ENCODE measurements at regions not wholly inside any gene's neighbourhood (a gene's known extent, or its start where the extent isn't known, plus 50 kb on each side); places are given as distances from the start of the nearest gene placed in this dataset.

- H2AFZ ChIP-seq (ENCODE audit: low read depth, low read length) = no peak overlapping the region
- peaks cover 26% of the 10 kb centered on the region for H3K4me1 ChIP-seq (ENCODE audit: insufficient read depth, low read length)
- H3K9me3 ChIP-seq (ENCODE audit: low read length) = no peaks in the 10 kb centered on the region
- no peak overlapping the region for H3K4me3 ChIP-seq (ENCODE audit: low read length)
- no peaks in the 10 kb centered on the region for H3K36me3 ChIP-seq (ENCODE audit: insufficient read depth, low read length)
- H3K27me3 ChIP-seq (ENCODE audit: insufficient read depth, low read length) = no peaks in the 10 kb centered on the region
These were observed 225.6 kb upstream of the IGFBP3 start for GRCh38 chr7:46146454-46147255.

GRCh38 chr7:46145412-46145811, 224.3 kb upstream of the IGFBP3 start:
- peaks cover 26% of the 10 kb centered on the region for H3K4me1 ChIP-seq (ENCODE audit: insufficient read depth, low read length)
- H3K9me3 ChIP-seq (ENCODE audit: low read length) = no peaks in the 10 kb centered on the region

GRCh38 chr7:46143949-46144917, 223.2 kb upstream of the IGFBP3 start:
- H3K27me3 ChIP-seq (ENCODE audit: insufficient read depth, low read length) = no peaks in the 10 kb centered on the region
- no peaks in the 10 kb centered on the region for H3K36me3 ChIP-seq (ENCODE audit: insufficient read depth, low read length)
- H2AFZ ChIP-seq (ENCODE audit: low read depth, low read length) = no peak overlapping the region
- H3K9me3 ChIP-seq (ENCODE audit: low read length) = no peaks in the 10 kb centered on the region
- peaks cover 26% of the 10 kb centered on the region for H3K4me1 ChIP-seq (ENCODE audit: insufficient read depth, low read length)
- no peak overlapping the region for H3K4me3 ChIP-seq (ENCODE audit: low read length)

More at GRCh38 chr7:46145412-46145811, 224.3 kb upstream of the IGFBP3 start:
- no peaks in the 10 kb centered on the region for H3K27me3 ChIP-seq (ENCODE audit: insufficient read depth, low read length)
- H3K36me3 ChIP-seq (ENCODE audit: insufficient read depth, low read length) = no peaks in the 10 kb centered on the region
- H3K4me3 ChIP-seq (ENCODE audit: low read length) = no peak overlapping the region
- no peak overlapping the region for H2AFZ ChIP-seq (ENCODE audit: low read depth, low read length)

GRCh38 chr7:46143421-46143820, 222.3 kb upstream of the IGFBP3 start:
- Histone ChIP-seq H3K4me1 (ENCODE audit: insufficient read depth, low read length) (peaks cover 26% of the 10 kb centered on the region), H3K27me3 (ENCODE audit: insufficient read depth, low read length) (no peaks in the 10 kb centered on the region), H3K4me3 (ENCODE audit: low read length) (no peak overlapping the region), H2AFZ (ENCODE audit: low read depth, low read length) (no peak overlapping the region), H3K9me3 (ENCODE audit: low read length) (no peaks in the 10 kb centered on the region), H3K36me3 (ENCODE audit: insufficient read depth, low read length) (no peaks in the 10 kb centered on the region)

GRCh38 chr7:46139079-46139478, 218.0 kb upstream of the IGFBP3 start:
- Histone ChIP-seq H3K4me1 (ENCODE audit: insufficient read depth, low read length) (peaks cover 4% of the 10 kb centered on the region), H3K36me3 (ENCODE audit: insufficient read depth, low read length) (no peaks in the 10 kb centered on the region), H3K9me3 (ENCODE audit: low read length) (no peaks in the 10 kb centered on the region), H2AFZ (ENCODE audit: low read depth, low read length) (no peak overlapping the region), H3K4me3 (ENCODE audit: low read length) (no peak overlapping the region), H3K27me3 (ENCODE audit: insufficient read depth, low read length) (no peaks in the 10 kb centered on the region)

- no peak overlapping the region for H3K4me3 ChIP-seq (ENCODE audit: low read length)
- H2AFZ ChIP-seq (ENCODE audit: low read depth, low read length) = no peak overlapping the region
- H3K4me1 ChIP-seq (ENCODE audit: insufficient read depth, low read length) = no peaks in the 10 kb centered on the region
- no peaks in the 10 kb centered on the region for H3K9me3 ChIP-seq (ENCODE audit: low read length)
- H3K36me3 ChIP-seq (ENCODE audit: insufficient read depth, low read length) = no peaks in the 10 kb centered on the region
- H3K27me3 ChIP-seq (ENCODE audit: insufficient read depth, low read length) = no peaks in the 10 kb centered on the region
These were observed 216.7 kb upstream of the IGFBP3 start for GRCh38 chr7:46137725-46138124.

- Histone ChIP-seq H3K27me3 (ENCODE audit: insufficient read depth, low read length) (no peaks in the 10 kb centered on the region), H3K36me3 (ENCODE audit: insufficient read depth, low read length) (no peaks in the 10 kb centered on the region), H2AFZ (ENCODE audit: low read depth, low read length) (no peak overlapping the region), H3K4me1 (ENCODE audit: insufficient read depth, low read length) (no peaks in the 10 kb centered on the region), H3K4me3 (ENCODE audit: low read length) (no peak overlapping the region), H3K9me3 (ENCODE audit: low read length) (no peaks in the 10 kb centered on the region)
These were observed 214.5 kb upstream of the IGFBP3 start for GRCh38 chr7:46135557-46135956.

GRCh38 chr7:46134795-46135194, 213.7 kb upstream of the IGFBP3 start:
- no peaks in the 10 kb centered on the region for H3K36me3 ChIP-seq (ENCODE audit: insufficient read depth, low read length)
- H3K9me3 ChIP-seq (ENCODE audit: low read length) = no peaks in the 10 kb centered on the region
- no peaks in the 10 kb centered on the region for H3K27me3 ChIP-seq (ENCODE audit: insufficient read depth, low read length)
- H3K4me3 ChIP-seq (ENCODE audit: low read length) = no peak overlapping the region
- H2AFZ ChIP-seq (ENCODE audit: low read depth, low read length) = no peak overlapping the region
- no peaks in the 10 kb centered on the region for H3K4me1 ChIP-seq (ENCODE audit: insufficient read depth, low read length)

GRCh38 chr7:46134385-46134784, 213.3 kb upstream of the IGFBP3 start:
- no peak overlapping the region for H2AFZ ChIP-seq (ENCODE audit: low read depth, low read length)
- H3K4me3 ChIP-seq (ENCODE audit: low read length) = no peak overlapping the region
- H3K9me3 ChIP-seq (ENCODE audit: low read length) = no peaks in the 10 kb centered on the region
- H3K27me3 ChIP-seq (ENCODE audit: insufficient read depth, low read length) = no peaks in the 10 kb centered on the region
- no peaks in the 10 kb centered on the region for H3K36me3 ChIP-seq (ENCODE audit: insufficient read depth, low read length)
- H3K4me1 ChIP-seq (ENCODE audit: insufficient read depth, low read length) = no peaks in the 10 kb centered on the region

GRCh38 chr7:46133751-46134150, 212.7 kb upstream of the IGFBP3 start:
- no peaks in the 10 kb centered on the region for H3K4me1 ChIP-seq (ENCODE audit: insufficient read depth, low read length)
- no peak overlapping the region for H2AFZ ChIP-seq (ENCODE audit: low read depth, low read length)
- H3K9me3 ChIP-seq (ENCODE audit: low read length) = no peaks in the 10 kb centered on the region
- H3K27me3 ChIP-seq (ENCODE audit: insufficient read depth, low read length) = no peaks in the 10 kb centered on the region
- no peaks in the 10 kb centered on the region for H3K36me3 ChIP-seq (ENCODE audit: insufficient read depth, low read length)
- H3K4me3 ChIP-seq (ENCODE audit: low read length) = no peak overlapping the region

- H3K9me3 ChIP-seq (ENCODE audit: low read length) = no peaks in the 10 kb centered on the region
- no peak overlapping the region for H3K4me3 ChIP-seq (ENCODE audit: low read length)
- no peaks in the 10 kb centered on the region for H3K27me3 ChIP-seq (ENCODE audit: insufficient read depth, low read length)
- no peak overlapping the region for H2AFZ ChIP-seq (ENCODE audit: low read depth, low read length)
- no peaks in the 10 kb centered on the region for H3K36me3 ChIP-seq (ENCODE audit: insufficient read depth, low read length)
- no peaks in the 10 kb centered on the region for H3K4me1 ChIP-seq (ENCODE audit: insufficient read depth, low read length)
These were observed 212.0 kb upstream of the IGFBP3 start for GRCh38 chr7:46133072-46133471.

GRCh38 chr7:46131916-46132795, 211.1 kb upstream of the IGFBP3 start:
- Histone ChIP-seq H3K4me3 (ENCODE audit: low read length) (no peak overlapping the region), H3K36me3 (ENCODE audit: insufficient read depth, low read length) (no peaks in the 10 kb centered on the region), H3K4me1 (ENCODE audit: insufficient read depth, low read length) (no peaks in the 10 kb centered on the region), H3K9me3 (ENCODE audit: low read length) (no peaks in the 10 kb centered on the region), H3K27me3 (ENCODE audit: insufficient read depth, low read length) (no peaks in the 10 kb centered on the region), H2AFZ (ENCODE audit: low read depth, low read length) (no peak overlapping the region)

Data from neuron (in vitro differentiated cells).